Gastrocnemius medialis (tissue), 4 donors: ENCODE measurements at regions not wholly inside any gene's neighbourhood (a gene's known extent, or its start where the extent isn't known, plus 50 kb on each side); places are given as distances from the start of the nearest gene placed in this dataset.

ENCODE experiments used
- ATAC-seq, 2 donors: fragments of 150-250 bp; one replicate each; pipeline ENCODE4 v1.9.1; 2016
- DNase-seq, 2 donors: peaks; one replicate each; pipeline ENCODE4 v3.0.0-alpha.2; 2019
- H3K27ac ChIP-seq, 4 donors: fragments of 200-600 bp; sonication (generic); 1 replicate in 1 of 4; 2 replicates in 3 of 4; pipeline ENCODE4 v1.5.1; 2016 to 2018; ENCODE audit warnings: mild to moderate bottlenecking in 2 of 4, moderate library complexity in 1 of 4
- H3K27me3 ChIP-seq, 3 donors: fragments of 200-600 bp; sonication (generic) in 2 of 3; 1 replicate in 1 of 3; 2 replicates in 2 of 3; pipeline versions ENCODE4 v1.5.1 to v1.6.0; 2016 to 2019; ENCODE audit warnings: mild to moderate bottlenecking in 1 of 3, moderate library complexity in 1 of 3
- H3K36me3 ChIP-seq, 2 donors: fragments of 200-600 bp; sonication (generic) in 1 of 2; one replicate each; pipeline ENCODE4 v1.5.1; 2017 to 2018
- H3K4me1 ChIP-seq, 2 donors: fragments of 200-600 bp; sonication (generic) in 1 of 2; one replicate each; pipeline ENCODE4 v1.5.1; 2016 to 2017; ENCODE audit warnings: mild to moderate bottlenecking in 2 of 2
- H3K4me3 ChIP-seq, 4 donors: fragments of 200-600 bp; sonication (generic) in 3 of 4; 1 replicate in 1 of 4; 2 replicates in 3 of 4; pipeline ENCODE4 v1.5.1; 2016 to 2019; ENCODE audit warnings: mild to moderate bottlenecking in 2 of 4
- H3K9me3 ChIP-seq, 3 donors: fragments of 200-600 bp; sonication (generic) in 2 of 3; 1 replicate in 1 of 3; 2 replicates in 2 of 3; pipeline ENCODE4 v1.5.1; 2016 to 2019
- POLR2A ChIP-seq, 2 donors: fragments of 450-650 bp; IDR thresholded peaks; one replicate each; pipeline ENCODE4 v1.6.1; 2017; ENCODE audit warnings: antibody characterized with exemption in 2 of 2, mild to moderate bottlenecking in 2 of 2, moderate library complexity in 2 of 2
- in situ Hi-C, 4 donors: fragments of 200-750 bp; cut with MboI; loops; one replicate each; pipeline versions ENCODE4 v1.15.0 to v1.8.0; 2017; ENCODE audit warnings: low sequenced_read_pairs in 4 of 4
- intact Hi-C: fragments of 100-400 bp; cut with DNase I; formaldehyde crosslinking; loops from one replicate; pipeline ENCODE4 v1.15.1; 2023; ENCODE audit warnings: low total_unique reads
- TF ChIP-seq, protein P1 (sequence below), 5 experiments: fragments of 450-650 bp in 3 of 5; fragments of 200-600 bp in 2 of 5; sonication (generic) in 2 of 5; IDR thresholded peaks in 4 of 5; conservative IDR thresholded peaks in 1 of 5; 1 replicate in 4 of 5; 2 replicates in 1 of 5; pipeline ENCODE4 v1.5.1; 2016 to 2019; ENCODE audit warnings: antibody characterized with exemption in 5 of 5, mild to moderate bottlenecking in 3 of 5, moderate library complexity in 3 of 5

GRCh38 chr13:67306742-67307141 is 76.6 kb upstream of the PCDH9 start:
- Histone ChIP-seq H3K4me3 (no peak overlapping the region), H3K27ac (no peak overlapping the region), H3K4me1 (no peaks in the 10 kb centered on the region), H3K27me3 (no peaks in the 10 kb centered on the region), H3K36me3 (no peaks in the 10 kb centered on the region), H3K9me3 (no peaks in the 10 kb centered on the region)
- in situ Hi-C loops = no loop called here
- TF ChIP-seq, protein P1, sequence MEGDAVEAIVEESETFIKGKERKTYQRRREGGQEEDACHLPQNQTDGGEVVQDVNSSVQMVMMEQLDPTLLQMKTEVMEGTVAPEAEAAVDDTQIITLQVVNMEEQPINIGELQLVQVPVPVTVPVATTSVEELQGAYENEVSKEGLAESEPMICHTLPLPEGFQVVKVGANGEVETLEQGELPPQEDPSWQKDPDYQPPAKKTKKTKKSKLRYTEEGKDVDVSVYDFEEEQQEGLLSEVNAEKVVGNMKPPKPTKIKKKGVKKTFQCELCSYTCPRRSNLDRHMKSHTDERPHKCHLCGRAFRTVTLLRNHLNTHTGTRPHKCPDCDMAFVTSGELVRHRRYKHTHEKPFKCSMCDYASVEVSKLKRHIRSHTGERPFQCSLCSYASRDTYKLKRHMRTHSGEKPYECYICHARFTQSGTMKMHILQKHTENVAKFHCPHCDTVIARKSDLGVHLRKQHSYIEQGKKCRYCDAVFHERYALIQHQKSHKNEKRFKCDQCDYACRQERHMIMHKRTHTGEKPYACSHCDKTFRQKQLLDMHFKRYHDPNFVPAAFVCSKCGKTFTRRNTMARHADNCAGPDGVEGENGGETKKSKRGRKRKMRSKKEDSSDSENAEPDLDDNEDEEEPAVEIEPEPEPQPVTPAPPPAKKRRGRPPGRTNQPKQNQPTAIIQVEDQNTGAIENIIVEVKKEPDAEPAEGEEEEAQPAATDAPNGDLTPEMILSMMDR (IDR thresholded peaks at IDR 0.05 in 4 of 5, conservative IDR thresholded peaks at IDR 0.05 in 1 of 5) = no peak
- no peak for TF ChIP-seq POLR2A (IDR thresholded peaks at IDR 0.05)
- DNase-seq = no peak
- ATAC-seq = no peak
- intact Hi-C loops = no loop called here

- no peaks in the 10 kb centered on the region for H3K27me3 ChIP-seq
- H3K9me3 ChIP-seq = no peaks in the 10 kb centered on the region
- no peak overlapping the region for H3K4me3 ChIP-seq
- intact Hi-C loops (no loop called here), in situ Hi-C loops (no loop called here)
- H3K4me1 ChIP-seq = no peaks in the 10 kb centered on the region
- H3K36me3 ChIP-seq = no peaks in the 10 kb centered on the region
- DNase-seq = no peak
- TF ChIP-seq, protein P1 (IDR thresholded peaks at IDR 0.05 in 4 of 5, conservative IDR thresholded peaks at IDR 0.05 in 1 of 5) = no peak
- TF ChIP-seq POLR2A (IDR thresholded peaks at IDR 0.05) = no peak
- no peak for ATAC-seq
- H3K27ac ChIP-seq = no peak overlapping the region
Observed at GRCh38 chr13:67303661-67304333, 73.7 kb upstream of the PCDH9 start.

DNA sequence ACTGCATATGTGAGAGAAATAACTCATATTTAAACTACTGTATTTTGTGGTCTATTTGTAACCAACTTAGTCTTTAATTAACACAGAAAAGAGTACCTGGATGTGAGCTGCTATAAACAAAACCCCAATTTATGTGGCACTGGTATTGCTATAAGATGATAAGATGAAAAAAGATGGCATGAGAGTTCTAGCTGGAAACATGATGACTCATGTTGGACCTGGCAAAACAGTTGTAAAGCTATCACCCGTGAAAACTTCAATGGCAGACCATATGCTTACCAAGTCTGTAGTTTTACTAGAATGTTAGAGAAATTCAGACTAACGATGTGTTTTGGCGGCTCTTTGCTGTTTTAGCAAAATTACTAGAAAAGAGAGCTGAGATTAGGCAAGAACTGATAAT is 69.6 kb upstream of the PCDH9 start:
- no peaks in the 10 kb centered on the region for H3K36me3 ChIP-seq
- no peaks in the 10 kb centered on the region for H3K4me1 ChIP-seq
- H3K4me3 ChIP-seq = no peak overlapping the region
- ATAC-seq (no peak), DNase-seq (no peak)
- intact Hi-C loops = no loop called here
- H3K27ac ChIP-seq = no peak overlapping the region
- TF ChIP-seq, protein P1 (IDR thresholded peaks at IDR 0.05 in 4 of 5, conservative IDR thresholded peaks at IDR 0.05 in 1 of 5) = no peak
- TF ChIP-seq POLR2A (IDR thresholded peaks at IDR 0.05) = no peak
- no peaks in the 10 kb centered on the region for H3K27me3 ChIP-seq
- in situ Hi-C loops = no loop called here
- no peaks in the 10 kb centered on the region for H3K9me3 ChIP-seq

DNA sequence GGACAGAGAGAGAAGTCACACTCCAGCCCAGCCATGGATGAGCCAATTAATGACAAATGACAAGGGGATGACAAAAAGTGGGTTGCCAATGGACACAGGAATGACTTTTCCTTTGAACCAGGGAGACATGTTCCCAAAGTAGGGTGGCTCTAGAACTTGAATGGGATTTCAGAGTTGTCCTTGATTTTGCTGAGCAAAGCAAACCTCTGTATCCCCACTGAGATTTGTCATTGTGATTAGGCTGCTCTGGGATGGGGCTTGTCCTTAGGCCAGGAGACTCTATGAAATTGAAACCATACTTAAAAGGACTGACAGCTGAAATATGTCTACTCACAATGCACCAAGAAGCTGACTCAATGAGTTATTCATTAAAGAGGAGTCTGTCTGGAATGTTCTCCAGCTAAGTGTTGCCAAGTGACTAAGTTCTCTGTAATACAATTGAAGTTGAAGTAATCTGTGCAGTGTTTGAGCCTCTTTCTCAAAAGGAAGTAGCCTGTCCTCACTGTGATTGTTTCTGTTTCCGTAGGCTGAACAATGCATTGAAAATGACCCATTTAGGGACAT is 69.0 kb upstream of the PCDH9 start:
- H3K9me3 ChIP-seq = no peaks in the 10 kb centered on the region
- intact Hi-C loops = no loop called here
- TF ChIP-seq, protein P1 (IDR thresholded peaks at IDR 0.05 in 4 of 5, conservative IDR thresholded peaks at IDR 0.05 in 1 of 5) = no peak
- no peak for TF ChIP-seq POLR2A (IDR thresholded peaks at IDR 0.05)

More for the DNA sequence above, 69.0 kb upstream of the PCDH9 start:
- no peak overlapping the region for H3K27ac ChIP-seq
- no peak overlapping the region for H3K4me3 ChIP-seq
- no peak for ATAC-seq
- H3K4me1 ChIP-seq = no peaks in the 10 kb centered on the region
- H3K36me3 ChIP-seq = no peaks in the 10 kb centered on the region
- DNase-seq = no peak
- in situ Hi-C loops = no loop called here
- no peaks in the 10 kb centered on the region for H3K27me3 ChIP-seq
